Activated CD4-positive, alpha-beta T cell treated with anti-CD3 and anti-CD28 coated beads, Interleukin-10, Interleukin-2, amounts not matched to agents 100 ng/mL and 50 ng/mL, durations not matched to agents 16 hours and 8 hours (primary cell): ENCODE measurements at regions not wholly inside any gene's neighbourhood (a gene's known extent, or its start where the extent isn't known, plus 50 kb on each side); places are given as distances from the start of the nearest gene placed in this dataset.
A peak's percentile ranks its signal among the peaks of the same experiment; 100 is the strongest.

ENCODE experiments used
- DNase-seq: peaks from one replicate; pipeline ENCODE4 v3.0.0-alpha.2; 2020

GRCh38 chr4:153107246-153107645 lies 97.0 kb upstream of the TRIM2 start:
- DNase-seq = no peak

- no peak for DNase-seq
Observed at GRCh38 chr4:153109296-153109849, 94.9 kb upstream of the TRIM2 start.

- no peak for DNase-seq
Observed at GRCh38 chr4:153110739-153111138, 93.5 kb upstream of the TRIM2 start.

GRCh38 chr4:153111426-153112040 lies 92.7 kb upstream of the TRIM2 start:
- DNase-seq = no peak

DNA sequence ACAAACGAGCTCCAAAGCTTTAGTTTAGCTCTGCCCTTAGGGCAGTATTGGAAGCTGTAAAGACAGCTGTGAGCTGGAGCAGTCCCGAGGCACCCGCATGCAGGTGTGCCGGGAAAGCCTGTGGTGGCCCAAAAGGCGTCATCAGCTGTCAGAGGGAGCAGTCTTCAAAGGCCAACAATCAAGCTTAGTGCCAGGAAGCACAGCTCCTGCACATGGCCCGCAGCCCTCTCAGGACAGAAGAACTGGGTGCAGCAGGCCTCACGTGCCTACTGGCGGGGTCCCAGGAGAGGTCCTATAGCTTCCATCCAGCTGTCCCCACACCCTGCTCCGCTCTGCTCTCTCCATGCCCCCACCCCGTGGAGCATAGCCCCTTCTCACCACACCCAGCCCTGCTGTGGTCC lies 92.2 kb upstream of the TRIM2 start:
- DNase-seq = no peak

DNA sequence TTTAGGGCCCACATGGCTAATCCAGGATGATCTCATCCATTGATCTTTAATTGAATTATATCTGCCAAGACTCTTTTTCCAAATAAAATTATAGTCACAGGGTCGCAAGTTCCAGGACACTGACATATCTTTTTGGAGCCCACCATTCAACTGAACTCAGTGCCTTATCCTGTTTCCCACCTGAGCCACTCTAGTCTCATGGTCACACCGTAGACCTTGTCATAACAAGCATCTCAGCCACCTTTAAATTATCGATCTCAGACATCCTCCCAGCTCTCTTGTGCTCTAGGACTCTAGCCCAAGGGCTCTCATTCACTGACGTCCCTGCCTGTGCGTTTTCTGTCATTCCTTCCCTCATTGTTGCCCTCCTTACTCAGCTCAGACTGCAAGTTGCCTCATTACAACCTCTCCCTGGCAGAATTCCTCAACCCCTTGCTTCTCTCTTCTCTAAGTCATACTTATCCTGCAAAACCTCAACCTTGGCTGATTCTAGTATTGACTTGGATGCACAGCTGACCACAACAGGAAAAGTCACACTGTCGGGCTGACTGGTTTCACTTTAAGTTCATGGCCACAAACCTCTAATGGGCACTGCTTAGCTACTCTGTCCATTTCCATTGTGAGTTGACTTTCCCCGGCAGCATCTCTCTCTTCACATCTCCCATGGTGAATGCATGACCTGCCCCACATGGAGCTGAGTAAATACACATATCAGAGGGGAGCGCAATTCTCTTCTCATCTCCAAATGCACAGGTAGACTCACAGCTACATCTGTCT lies 91.0 kb upstream of the TRIM2 start:
- peak; percentile 57 for DNase-seq

DNA sequence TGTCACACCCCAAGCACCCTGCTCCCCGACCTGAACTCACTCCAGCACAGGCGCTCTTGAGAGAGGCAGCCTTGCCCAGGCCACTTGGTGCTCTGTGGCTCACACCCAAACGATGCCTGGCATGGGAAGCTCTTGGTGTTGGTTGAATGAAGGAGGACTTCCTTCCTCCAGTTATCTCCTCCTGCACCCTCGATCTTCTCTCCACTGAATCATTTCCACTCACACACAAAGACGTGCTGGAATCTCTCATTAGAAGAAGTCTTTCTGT lies 90.5 kb upstream of the TRIM2 start:
- no peak for DNase-seq

- DNase-seq = peak; percentile 60
Observed at GRCh38 chr4:153114771-153115321, 89.4 kb upstream of the TRIM2 start.

DNA sequence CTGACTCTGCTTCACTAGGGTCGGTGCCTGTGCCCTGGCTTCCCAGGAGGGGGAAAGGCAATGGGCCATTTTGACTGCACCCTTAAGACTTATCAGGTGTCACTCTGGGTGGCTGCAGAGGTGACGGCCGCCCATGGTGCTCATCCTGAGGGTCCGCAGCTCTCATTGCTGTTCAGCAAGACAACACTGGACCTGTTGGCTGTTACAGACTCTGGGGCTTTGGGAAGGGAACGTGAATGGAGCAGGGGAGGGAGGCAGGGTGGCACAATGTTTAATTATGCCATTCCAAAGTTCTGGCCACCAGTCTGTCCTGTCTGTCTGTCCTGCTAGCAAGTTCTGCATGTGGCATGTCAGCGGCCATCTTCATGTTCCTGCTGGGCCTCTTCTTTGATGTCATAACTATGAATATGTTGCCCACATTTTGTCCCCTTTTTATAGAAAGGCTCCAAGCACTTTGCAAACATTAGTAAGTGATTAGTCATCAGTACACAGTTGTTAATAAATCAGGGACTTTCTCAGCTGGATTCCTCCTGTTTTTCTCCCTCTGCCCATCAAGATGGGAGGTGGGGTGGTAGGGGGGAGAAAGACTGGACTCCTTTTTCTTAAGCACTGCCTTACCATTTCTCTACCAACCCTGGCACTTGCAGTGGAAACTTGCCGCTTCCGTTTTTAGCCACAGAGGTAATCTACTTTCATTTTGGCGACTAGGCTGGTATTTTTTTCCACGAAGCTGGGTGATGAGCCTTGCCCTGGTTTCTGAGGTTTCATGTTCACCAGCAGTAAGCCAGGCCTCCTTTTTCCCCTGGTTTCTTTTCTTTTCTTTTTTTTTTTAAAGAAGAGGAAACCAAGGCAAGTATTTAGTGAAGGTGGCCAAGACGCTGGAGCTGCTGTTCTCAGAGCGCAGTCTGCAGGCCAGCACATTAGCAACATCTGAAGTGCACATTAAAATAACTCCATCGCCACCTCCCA lies 88.6 kb upstream of the TRIM2 start:
- peak; percentile 92 for DNase-seq

GRCh38 chr4:153116291-153116680 lies 88.0 kb upstream of the TRIM2 start:
- DNase-seq = no peak

- DNase-seq = no peak
Observed at GRCh38 chr4:153116801-153117200, 87.4 kb upstream of the TRIM2 start.

DNA sequence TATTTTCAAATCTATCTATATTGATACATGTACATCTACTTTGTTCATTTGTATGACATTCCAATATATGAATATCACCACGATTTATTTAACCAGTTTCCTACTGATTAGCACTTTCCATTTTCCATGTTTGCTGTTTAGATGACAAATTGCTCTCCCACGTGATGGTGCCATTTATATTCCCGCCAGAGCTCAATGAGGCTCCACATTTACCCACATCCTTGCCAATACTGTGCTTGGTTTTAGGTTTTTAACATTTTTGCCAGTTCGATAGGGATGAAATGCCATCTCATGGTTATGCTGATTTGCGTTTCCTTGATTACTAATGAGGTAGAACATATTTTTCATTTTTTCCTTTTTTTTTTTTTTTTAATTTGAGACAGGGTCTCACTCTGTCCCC lies 86.7 kb upstream of the TRIM2 start:
- no peak for DNase-seq

GRCh38 chr4:153119626-153120025 lies 84.6 kb upstream of the TRIM2 start:
- DNase-seq = no peak

DNA sequence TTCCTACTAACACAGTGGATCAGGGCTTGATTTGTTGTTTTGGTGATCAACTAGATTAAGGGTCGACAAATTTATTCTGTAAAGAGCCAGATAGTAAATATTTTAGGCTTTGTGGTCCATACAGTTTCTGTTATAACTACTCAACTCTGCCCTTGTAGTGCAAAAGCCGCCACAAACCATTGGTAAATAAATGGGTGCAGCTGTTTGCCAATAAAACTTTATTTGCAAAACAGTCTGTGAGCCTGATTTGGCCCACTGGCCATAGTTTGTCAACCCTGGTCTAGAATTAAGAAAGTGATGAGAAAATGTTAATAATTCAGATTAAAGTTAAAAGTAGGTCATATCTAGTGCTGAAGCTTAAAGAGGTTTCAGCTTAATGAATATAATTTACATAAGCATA lies 84.0 kb upstream of the TRIM2 start:
- no peak for DNase-seq

DNA sequence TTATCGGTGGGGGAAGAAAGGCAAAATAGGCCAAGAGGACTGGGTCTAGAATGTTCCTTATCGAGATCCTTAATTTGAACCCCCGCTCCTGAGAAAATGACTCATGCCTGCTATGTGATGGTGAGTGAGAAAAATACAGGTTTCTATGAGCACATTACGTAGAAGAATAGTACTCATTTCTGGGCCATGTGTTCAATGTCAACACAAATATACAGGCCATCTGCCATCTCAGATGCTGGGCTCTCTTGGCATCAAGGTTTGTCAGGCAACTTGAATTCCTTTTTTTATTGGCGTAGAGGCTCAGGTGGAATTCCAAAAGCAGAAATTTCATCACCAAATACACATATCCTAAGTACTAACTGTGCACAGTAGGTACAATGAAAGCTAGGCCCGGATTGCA lies 81.4 kb upstream of the TRIM2 start:
- DNase-seq = no peak

- DNase-seq = no peak
Observed at GRCh38 chr4:153126137-153126536, 78.1 kb upstream of the TRIM2 start.

DNA sequence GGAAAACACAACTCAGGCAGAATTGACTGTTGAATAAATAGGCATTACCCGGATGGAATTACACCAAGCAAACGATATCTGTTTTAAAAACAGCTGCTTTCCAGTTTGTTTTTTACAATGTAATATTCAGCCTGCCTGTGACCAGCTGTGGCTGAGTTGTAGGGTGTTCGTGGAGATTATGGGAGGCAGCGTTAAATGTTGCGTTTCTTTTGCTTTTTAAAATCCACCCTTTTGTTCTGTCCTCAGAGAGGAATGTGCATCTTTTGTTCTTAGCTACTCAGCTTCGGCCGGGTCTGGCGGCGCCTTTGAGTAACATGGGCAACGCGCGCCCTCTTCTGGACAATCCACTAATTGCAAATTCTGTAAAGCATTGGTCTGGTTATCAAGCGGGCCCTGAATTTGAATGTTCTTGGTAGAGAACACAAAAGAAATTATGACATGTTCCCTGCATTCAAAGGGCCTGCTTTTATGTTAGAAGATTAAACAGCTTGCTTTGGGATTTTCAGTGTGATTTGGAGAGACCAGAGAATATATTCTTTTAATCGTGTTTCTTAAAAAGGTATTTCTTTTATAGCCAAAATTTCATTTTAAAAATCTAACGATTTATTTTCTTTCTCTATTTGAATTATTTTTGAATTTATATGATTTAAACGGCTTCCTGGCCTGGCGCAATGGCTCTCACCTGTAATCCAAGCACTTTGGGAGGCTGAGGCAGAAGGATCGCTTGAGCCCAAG lies 76.3 kb upstream of the TRIM2 start:
- DNase-seq = peak; percentile 82

DNA sequence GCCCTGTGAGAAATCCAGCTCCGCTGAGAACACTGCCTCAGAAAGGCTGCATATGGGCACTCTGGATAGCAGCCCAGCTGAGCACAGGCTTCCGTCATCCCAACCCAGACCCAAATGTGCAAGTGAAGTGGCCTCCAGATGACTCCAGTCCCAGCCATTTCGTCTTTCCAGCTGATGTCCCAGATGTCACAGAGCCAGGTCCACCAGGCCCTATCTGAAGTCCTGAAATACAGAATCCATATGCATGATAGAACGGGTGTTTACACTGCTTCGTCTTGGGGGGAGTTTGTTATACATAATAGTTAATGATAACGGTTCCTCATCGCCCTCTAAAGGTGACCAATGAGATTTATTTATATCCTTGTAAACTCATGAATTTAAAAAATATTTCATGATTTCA lies 72.6 kb upstream of the TRIM2 start:
- DNase-seq = no peak

DNA sequence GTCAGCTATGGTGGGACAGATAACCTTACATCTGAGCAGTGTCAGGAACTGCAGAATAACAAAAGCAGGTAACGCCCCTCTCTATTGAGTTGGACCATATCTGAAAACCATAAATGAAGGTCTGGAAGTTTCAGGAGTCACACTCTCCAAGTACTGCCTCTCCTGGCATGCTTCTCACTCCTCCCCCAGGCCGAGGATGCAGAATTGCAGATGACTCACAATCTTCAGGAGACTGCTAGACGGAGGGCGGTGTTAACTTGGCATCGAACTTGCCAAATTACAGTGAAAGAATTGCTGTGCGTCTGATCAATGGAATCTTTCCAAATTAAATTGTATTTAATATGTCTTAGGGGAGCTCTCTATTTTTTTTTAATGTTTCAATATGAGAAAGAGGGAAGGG lies 67.1 kb upstream of the TRIM2 start:
- DNase-seq = no peak

- DNase-seq = no peak
Observed at GRCh38 chr4:153137677-153138630, 66.3 kb upstream of the TRIM2 start.

DNA sequence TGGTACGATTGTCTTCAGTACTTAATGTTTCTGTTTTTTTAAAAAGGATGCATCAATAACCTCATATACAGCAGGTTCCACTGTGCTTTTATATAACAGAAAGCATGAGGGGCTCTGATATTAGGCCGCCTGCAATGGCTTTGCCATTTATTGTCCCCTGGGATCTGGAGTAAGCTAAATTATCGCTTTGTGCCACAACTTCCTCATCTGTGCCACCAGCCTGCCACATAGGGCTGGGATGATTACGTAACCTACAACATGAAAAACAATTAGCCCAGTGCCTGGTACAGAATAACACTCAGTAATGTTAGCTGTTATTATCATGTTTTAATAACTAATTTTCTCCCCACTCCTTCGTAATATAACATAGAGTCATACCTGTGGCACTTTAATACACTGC lies 65.5 kb upstream of the TRIM2 start:
- no peak for DNase-seq
